ENCODE measurements at regions not wholly inside any gene's neighbourhood (a gene's known extent, or its start where the extent isn't known, plus 50 kb on each side); places are given as distances from the start of the nearest gene placed in this dataset.

GRCh38 chr2:222358876-222359275 lies 60.1 kb upstream of the PAX3 start:
- in situ Hi-C loops (cut with MboI; ENCODE audit: low sequenced_read_pairs) (no loop called here), dilution Hi-C loops (cut with HindIII; ENCODE audit: low sequenced_read_pairs, unreplicated experiment) (no loop called here), intact Hi-C loops (cut with micrococcal nuclease) (no loop called here)
- no peak overlapping the region for H4K8ac ChIP-seq (ENCODE audit: low read depth in 2 of 2, low read length in 2 of 2)
- no peaks in the 10 kb centered on the region for H3K9me1 ChIP-seq (ENCODE audit: insufficient read depth, low read length)
- POLR2A ChIA-PET (ENCODE audit: unreplicated experiment), result no interaction called here
- no peaks in the 10 kb centered on the region for H4K20me1 ChIP-seq (ENCODE audit: insufficient read depth, low read length)
- no TSS peak for BruUV-seq (replicated peaks)
- H3K4me1 ChIP-seq (ENCODE audit: control insufficient read depth, insufficient read depth, low read length), result no peaks in the 10 kb centered on the region
- H3K4ac ChIP-seq (ENCODE audit: low read depth, low read length), result no peak overlapping the region
- no peak overlapping the region for H3K27ac ChIP-seq (ENCODE audit: insufficient read depth, low read length)
- no peak overlapping the region for H2BK5ac ChIP-seq (ENCODE audit: low read depth, low read length, poor library complexity, severe bottlenecking)
- H2AK9ac ChIP-seq (replicated peaks; ENCODE audit: low read depth, low read length, poor library complexity), result no peak overlapping the region
- H2AK5ac ChIP-seq (ENCODE audit: low read depth, low read length), result no peak overlapping the region
- no peak overlapping the region for H3K14ac ChIP-seq (replicated peaks; ENCODE audit: low read depth, low read length)
- H3K4me2 ChIP-seq (ENCODE audit: low read depth, low read length), result no peak overlapping the region
- H3K56ac ChIP-seq (ENCODE audit: extremely low read depth, insufficient read depth, low read length), result no peak overlapping the region
- no peaks in the 10 kb centered on the region for H3K27me3 ChIP-seq (ENCODE audit: control insufficient read depth, insufficient read depth, low read length)
- DNase-seq, result no peak
- H3K23ac ChIP-seq (ENCODE audit: low read depth, low read length), result no peak overlapping the region
- H2AFZ ChIP-seq (replicated peaks; ENCODE audit: low read length, poor library complexity), result no peak overlapping the region
- H3K4me3 ChIP-seq (ENCODE audit: insufficient read depth, low read depth, low read length), result no peak overlapping the region
- WGBS, 2 experiments (ENCODE audit: extremely low coverage in 2 of 2, insufficient read length in 1 of 2), result no CpG with 5 or more reads among the region's 1 CpG
- CTCF ChIA-PET, result no interaction called here
- no peak overlapping the region for H3K18ac ChIP-seq (ENCODE audit: low read depth, low read length)
- no peaks in the 10 kb centered on the region for H3K79me1 ChIP-seq (ENCODE audit: low read depth in 1 of 2, low read length in 2 of 2)
- H2BK15ac ChIP-seq (ENCODE audit: low read depth, low read length), result no peak overlapping the region
- no peak overlapping the region for H4K5ac ChIP-seq (ENCODE audit: low read depth, low read length)
- no peak overlapping the region for H3K9ac ChIP-seq (ENCODE audit: low read depth, low read length)
- ATAC-seq (ENCODE audit: low read depth), result no peak
- H3K36me3 ChIP-seq (ENCODE audit: control insufficient read depth, insufficient read depth, low read length), result no peaks in the 10 kb centered on the region
- no peak overlapping the region for H2BK120ac ChIP-seq (ENCODE audit: low read depth, low read length)
- H2BK20ac ChIP-seq (ENCODE audit: low read depth, low read length), result no peak overlapping the region
- no peaks in the 10 kb centered on the region for H3K9me3 ChIP-seq (ENCODE audit: control insufficient read depth, insufficient read depth, low read length)
- H4K91ac ChIP-seq (ENCODE audit: insufficient read depth, low read depth, low read length), result no peak overlapping the region
- TF ChIP-seq MXI1 (IDR thresholded peaks at IDR 0.05; ENCODE audit: borderline replicate concordance, low read depth, low read length) (no peak), MAZ (IDR thresholded peaks at IDR 0.05; ENCODE audit: borderline replicate concordance, low read depth, low read length) (no peak), RFX5 (IDR thresholded peaks at IDR 0.05; ENCODE audit: low read depth, low read length) (no peak), RCOR1 (IDR thresholded peaks at IDR 0.05; ENCODE audit: insufficient replicate concordance, low read length) (no peak), ELK1 (IDR thresholded peaks at IDR 0.05; ENCODE audit: borderline replicate concordance, low read depth, low read length) (no peak), NFE2L2 (IDR thresholded peaks at IDR 0.05; ENCODE audit: low read depth, low read length) (no peak), BHLHE40 (IDR thresholded peaks at IDR 0.05; ENCODE audit: low read depth, low read length) (no peak), SMC3 (IDR thresholded peaks at IDR 0.05; ENCODE audit: low read depth, low read length) (no peak), USF2 (IDR thresholded peaks at IDR 0.05; ENCODE audit: low read depth, low read length) (no peak), RAD21 (IDR thresholded peaks at IDR 0.05; ENCODE audit: low read length) (no peak), CHD1 (IDR thresholded peaks at IDR 0.05; ENCODE audit: low read depth, low read length) (no peak), FOS (IDR thresholded peaks at IDR 0.05; ENCODE audit: low read depth, low read length) (no peak), POLR2A (IDR thresholded peaks at IDR 0.05; ENCODE audit: low read depth, low read length) (no peak), MAFK (IDR thresholded peaks at IDR 0.05; ENCODE audit: low read depth, low read length) (no peak), CEBPB (IDR thresholded peaks at IDR 0.05; ENCODE audit: low read depth, low read length) (no peak)
- TF ChIP-seq, protein P1, sequence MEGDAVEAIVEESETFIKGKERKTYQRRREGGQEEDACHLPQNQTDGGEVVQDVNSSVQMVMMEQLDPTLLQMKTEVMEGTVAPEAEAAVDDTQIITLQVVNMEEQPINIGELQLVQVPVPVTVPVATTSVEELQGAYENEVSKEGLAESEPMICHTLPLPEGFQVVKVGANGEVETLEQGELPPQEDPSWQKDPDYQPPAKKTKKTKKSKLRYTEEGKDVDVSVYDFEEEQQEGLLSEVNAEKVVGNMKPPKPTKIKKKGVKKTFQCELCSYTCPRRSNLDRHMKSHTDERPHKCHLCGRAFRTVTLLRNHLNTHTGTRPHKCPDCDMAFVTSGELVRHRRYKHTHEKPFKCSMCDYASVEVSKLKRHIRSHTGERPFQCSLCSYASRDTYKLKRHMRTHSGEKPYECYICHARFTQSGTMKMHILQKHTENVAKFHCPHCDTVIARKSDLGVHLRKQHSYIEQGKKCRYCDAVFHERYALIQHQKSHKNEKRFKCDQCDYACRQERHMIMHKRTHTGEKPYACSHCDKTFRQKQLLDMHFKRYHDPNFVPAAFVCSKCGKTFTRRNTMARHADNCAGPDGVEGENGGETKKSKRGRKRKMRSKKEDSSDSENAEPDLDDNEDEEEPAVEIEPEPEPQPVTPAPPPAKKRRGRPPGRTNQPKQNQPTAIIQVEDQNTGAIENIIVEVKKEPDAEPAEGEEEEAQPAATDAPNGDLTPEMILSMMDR (conservative IDR thresholded peaks at IDR 0.05; ENCODE audit: low read depth, low read length), result no peak

Data from IMR-90 (cell line).